ENCODE measurements at regions not wholly inside any gene's neighbourhood (a gene's known extent, or its start where the extent isn't known, plus 50 kb on each side); places are given as distances from the start of the nearest gene placed in this dataset.

- TF ChIP-seq POLR2AphosphoS5 (IDR thresholded peaks at IDR 0.05; ENCODE audit: low read depth, low read length) (no peak), BACH1 (IDR thresholded peaks at IDR 0.05; ENCODE audit: low read length) (no peak), TEAD4 (IDR thresholded peaks at IDR 0.05; ENCODE audit: low read depth, low read length) (no peak), EZH2 (IDR thresholded peaks at IDR 0.05; ENCODE audit: low read depth, low read length, severe bottlenecking) (no peak), ATF2 (IDR thresholded peaks at IDR 0.05; ENCODE audit: low read length) (no peak), CEBPB (IDR thresholded peaks at IDR 0.05; ENCODE audit: low read depth, low read length) (no peak)
Measured at GRCh38 chr5:66513130-66513529, 83.1 kb upstream of the MAST4 start.
